HL-60/S4 treated with retinoic acid at 250 ng/mL for 4 days and 3 days (cell line): ENCODE measurements at regions not wholly inside any gene's neighbourhood (a gene's known extent, or its start where the extent isn't known, plus 50 kb on each side); places are given as distances from the start of the nearest gene placed in this dataset.

ENCODE experiments used
- in situ Hi-C: fragments of 300-500 bp; cut with MboI; formaldehyde crosslinking; loops from 2 replicates; pipeline ENCODE4 v1.7.0; 2022; ENCODE audit warnings: low sequenced_read_pairs

DNA sequence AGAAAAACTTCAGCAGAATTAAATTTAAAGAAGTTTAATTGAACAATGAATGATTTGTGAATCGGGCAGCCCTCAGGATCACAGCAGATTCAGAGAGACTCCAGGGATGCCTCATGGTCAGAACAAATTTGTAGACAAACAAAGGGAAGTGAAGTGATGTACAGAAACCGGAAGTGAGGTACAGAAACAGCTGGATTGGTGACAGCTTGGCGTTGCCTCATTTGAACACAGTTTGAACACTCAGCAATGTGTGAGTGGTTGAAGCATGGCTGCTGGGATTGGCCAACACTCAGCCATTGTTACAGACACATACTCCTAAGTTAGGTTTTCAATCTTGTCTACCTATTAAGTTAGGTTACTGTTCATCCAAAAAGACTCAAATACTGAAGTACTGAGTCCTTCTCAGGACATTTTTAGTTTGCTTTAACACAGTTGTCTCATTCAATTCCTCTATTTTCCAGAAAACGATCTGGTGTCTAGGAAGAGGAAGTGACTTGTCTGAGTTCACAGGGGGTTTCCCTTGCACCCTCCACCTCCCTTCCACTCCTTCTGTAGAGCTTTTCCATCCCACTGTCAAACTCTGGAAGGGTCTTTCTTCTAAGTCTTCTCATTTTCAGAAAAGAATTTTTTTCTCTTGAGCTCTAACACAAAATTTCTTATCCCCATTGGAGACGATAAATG, 137.9 kb downstream of the SLC4A3 start:
- in situ Hi-C loops = no loop called here

DNA sequence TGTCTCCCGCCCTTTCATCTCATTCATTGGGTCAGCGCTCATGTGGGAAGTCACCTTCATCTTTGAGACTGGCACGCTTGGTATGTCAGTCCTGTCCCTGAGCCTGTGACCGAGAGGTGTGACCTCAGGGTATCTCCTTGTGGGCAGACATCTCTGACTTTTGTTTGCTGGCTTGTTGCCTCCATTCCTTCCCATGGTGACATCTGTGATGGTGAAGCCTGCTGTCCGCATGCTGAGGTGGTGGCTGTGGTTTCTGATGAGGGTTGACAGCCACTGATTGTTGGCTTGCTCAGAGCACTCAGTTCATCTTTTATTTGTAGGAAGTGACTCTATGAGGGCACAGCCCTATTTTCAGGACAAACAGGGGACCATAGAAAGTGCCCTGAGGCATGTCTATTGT, 139.2 kb downstream of the SLC4A3 start:
- in situ Hi-C loops = no loop called here

DNA sequence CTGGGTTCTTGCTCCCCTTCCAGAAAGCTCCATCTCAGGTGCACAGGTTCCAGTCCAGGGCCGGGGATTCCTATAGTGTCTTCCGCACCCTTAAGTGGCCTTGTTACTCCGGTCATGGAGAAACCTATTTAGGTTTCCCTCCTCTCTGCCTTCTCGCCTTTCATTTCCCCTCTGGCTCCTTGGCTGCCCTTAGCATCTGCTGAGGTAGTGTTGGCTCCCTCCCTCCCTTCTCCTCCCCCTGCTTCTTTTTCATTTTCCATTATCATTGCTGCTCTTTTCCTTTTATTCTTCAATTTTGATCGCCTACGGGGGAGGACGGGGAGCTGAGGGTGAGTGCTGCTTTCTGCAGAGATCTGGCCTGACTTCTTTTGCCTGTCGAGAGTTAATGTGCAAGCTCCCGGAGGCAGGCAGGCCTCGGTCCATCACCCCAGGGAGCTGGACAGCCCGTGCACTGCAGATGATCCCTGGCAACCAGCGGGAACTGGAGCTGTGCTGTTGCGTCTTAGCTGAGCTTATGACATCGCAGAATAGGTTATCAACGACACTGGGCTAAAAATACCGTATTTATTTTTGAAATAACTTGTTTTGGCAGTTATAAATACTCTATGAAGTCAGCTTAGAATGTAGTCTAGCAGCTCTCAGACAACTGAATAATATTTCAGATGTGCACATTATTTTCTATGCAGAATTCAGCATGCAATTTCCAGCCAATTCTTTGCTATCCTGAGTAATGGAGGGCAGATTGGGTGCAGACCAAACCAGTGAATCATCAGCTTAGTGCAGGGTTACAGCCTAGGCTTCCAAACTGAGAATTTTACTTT, 141.9 kb downstream of the SLC4A3 start:
- in situ Hi-C loops = no loop called here

DNA sequence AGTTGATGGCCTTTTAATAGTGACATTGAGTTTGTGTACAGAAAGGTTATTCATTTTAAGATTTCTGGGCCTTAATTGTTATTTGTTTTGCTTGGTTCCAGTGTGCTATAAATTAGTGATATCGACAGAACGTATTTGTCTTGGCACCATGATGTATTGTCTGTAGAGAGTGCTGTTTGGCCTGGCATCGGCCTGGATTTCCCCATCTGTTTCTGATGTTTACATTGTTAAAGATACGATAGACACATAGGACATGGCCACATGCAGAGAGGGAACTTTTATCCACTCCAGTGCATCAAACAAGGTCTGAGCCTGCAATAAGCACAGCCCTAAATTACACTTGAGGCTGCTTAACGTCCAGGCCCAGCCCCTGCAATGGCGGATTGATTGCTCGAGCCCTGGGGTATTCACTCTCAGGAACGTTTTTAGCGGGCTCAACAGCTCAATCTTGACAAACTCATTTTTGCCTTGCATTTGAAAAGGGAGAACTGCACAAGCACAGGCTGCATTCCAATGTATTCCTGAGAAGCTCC, 144.7 kb downstream of the SLC4A3 start:
- in situ Hi-C loops = no loop called here

DNA sequence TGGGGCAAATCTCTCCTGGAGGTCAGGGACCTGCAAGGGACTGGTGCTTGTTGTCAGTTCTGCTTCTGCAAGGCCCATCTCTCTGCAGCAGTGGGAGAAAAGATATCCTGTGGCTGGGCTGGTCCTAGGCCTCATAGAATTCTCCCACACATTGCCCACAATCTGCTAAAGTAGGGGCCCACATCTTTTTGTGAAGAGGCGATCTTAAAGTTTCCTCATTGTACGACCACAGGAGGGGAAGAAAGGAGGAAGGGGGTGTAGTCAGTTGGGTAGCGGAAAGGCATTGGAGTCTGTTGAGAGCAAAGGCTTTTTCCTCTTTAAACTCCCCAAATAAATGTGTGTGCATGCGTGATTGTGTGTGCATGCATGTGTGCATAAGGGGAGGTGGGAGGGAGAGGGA, 145.3 kb downstream of the SLC4A3 start:
- in situ Hi-C loops = no loop called here

DNA sequence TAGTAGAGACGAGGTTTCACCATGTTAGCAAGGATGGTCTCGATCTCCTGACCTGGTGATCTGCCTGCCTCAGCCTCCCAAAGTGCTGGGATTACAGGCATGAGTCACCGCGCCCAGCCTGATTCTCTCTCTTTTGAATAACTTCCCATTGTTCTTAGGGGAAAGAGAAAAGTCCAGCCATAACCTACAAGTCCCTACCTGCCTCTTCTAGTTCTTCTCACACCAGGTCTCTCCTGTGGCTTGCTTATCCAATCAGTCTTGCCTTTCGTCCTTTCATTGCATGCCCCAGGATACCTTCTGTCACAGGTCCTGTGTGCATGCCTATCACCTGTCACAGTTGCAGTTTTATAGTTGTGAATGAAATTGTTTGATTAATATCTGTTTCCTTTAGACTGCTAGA, 148.1 kb downstream of the SLC4A3 start:
- in situ Hi-C loops = no loop called here

DNA sequence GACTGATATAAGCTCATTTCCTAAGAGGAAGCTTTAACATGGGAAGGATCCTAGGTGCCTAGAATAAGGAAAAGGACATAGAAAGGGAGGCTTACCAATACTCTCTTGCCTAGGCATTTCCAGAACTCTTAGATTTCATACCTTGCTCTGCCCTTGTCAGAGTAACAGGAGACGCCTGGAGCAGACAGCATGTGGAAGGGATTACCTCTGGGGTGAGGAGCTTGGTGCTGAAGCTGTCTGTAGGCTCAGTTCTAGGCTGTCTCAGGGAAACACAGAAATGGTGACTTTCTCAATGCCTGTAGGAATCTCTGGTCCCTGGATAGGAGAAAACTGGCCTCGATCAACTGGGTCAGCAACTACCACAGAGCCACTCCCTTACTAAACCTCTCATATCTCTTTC, 150.0 kb downstream of the SLC4A3 start:
- in situ Hi-C loops = no loop called here

DNA sequence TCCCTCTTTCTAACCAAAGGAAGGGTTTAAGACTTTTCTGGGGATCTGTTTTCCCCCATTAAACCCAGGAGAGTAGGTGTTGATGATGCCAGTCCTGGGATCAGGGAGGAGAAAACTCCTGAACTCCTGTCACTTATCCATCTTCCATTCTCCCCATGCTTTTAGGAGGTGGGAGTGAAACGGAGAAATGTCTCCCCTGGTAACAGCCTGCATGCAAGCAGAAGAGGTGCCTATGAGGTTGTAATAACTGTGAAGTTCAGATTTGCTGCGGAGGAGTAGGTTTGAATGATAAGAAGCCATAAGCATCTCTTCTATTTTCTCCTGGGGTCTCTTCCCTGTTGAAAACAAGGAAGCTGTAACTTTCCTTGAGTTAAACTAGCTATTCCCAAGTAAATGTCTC, 150.8 kb downstream of the SLC4A3 start:
- in situ Hi-C loops = no loop called here

DNA sequence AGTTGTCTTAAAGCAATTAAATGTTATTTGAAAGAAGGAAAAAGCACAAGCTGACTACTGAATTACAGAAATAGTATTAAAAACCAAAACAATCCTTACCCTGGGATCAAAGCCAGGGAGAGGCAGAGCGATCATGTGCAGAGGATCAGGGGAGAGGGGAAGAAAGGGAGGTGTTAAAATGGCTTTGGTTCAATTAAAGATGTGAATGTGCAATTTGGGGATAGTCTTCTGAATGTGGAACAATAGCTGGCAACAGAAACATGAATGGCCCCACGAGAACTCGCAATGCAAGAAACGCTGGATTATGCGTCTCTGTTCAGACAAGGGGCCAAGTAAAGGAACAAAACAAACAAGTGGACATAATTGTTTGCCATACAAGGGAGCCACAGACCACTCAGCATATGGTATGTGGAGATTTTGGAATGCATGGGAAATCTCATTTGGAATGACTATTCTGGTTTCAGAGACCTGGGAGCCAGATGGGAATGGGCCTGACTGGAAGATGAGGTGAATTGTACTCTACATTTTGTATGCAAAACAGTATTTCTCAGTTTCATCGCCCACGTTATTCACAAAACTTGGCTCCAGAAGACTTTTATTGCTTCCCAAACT, 155.4 kb downstream of the SLC4A3 start:
- in situ Hi-C loops = no loop called here

DNA sequence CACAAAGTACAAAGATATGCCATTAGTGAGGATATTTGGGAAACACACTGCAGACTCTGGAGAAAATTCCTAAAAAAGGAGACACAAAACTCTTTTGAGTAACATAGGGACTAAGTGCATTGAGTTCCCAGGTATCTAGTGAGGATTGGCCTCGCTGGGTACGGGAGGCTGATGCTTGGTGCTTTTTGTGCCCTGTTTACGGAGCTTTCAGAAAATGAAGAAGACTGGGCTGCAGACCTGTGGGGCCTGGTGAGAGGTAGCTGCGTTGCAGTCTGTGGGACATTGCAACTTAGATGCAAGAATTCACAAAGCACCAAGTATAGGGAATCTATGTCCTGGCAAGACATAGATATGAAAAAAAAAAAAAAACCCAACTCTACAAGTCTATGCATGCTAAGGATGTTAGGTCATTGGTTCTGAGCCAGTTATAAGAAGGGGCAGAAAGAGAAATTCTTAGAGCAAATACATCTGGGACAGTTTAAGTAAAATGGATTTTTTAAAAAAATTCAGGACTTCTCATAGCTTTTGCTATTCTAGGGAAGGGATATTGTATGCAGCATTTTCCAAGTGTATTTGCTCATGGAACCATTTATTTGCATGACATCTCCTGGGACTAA, 156.0 kb downstream of the SLC4A3 start:
- in situ Hi-C loops = no loop called here

DNA sequence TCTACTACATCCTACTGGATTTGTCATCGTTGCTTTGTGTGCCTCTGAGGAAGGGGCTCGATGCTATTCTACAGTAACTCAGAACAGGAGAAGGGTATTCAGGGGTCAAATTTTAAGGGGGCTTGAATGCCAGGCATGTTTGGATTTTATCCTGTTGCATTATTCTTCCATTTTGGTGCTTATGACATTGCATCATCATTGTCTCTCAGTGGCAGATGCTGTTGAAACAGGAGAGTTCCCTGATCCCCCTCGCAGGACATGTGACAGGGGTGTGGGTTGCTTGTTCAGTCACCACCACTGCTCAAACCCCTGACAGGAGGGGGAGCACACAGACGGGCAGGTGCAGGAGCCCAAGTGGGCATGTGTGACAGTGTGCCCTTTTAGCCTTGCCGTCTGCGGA, 156.7 kb downstream of the SLC4A3 start:
- in situ Hi-C loops = no loop called here

DNA sequence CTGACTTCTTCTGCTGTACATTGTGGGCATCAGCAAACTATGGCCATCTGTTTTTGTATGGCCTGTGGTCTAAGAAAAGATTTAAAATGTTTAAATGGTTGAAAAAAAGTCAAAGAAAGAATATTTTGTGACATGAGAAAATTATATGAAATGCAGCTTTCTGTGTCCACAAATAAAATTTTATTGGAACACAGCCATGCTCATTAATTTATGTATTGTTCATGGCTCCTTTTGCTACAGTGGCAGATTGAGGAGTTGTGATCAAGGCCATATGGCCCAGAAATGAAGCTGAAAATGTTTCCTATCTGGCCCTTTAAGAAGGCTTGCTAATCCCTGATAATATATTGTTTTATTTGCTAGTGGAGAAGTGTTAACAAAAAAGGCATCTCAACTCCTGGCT, 162.0 kb downstream of the SLC4A3 start:
- in situ Hi-C loops = no loop called here

DNA sequence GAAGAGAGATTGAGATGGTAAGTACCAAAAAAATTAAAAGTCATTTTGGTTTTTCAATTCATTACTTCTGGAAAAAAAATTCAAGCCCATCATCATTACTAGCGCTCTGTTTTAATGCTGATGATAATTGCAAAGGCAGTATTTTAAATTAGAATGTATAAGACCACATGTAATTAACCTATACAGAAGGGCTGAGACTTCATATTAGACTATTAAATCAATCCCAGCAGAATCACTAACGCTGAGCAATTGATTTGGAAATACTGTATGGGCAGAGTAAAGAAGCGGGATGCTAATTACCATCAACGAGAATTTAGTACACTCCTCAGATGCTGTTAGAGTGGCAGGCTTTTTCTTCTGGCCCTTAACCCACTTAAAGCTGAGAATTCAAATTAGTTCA, 165.0 kb downstream of the SLC4A3 start:
- in situ Hi-C loops = no loop called here

DNA sequence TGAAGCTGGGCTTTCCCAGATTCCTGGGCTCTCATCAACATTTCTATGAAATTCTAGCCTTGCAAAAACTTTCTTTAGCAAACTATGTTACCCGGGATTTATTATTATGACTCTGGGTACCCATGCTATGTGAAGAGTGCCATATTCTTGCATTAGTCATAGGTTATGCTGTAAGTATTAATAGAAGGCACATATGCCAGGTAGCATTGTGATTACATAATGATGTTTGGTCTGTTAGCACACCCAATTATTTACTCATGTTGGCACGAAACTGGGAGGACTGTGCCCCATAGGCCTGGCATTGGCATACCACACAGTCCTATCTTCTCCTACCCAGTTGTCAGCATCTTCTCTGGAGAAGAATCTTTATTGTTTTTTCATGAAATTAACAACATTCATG, 171.0 kb downstream of the SLC4A3 start:
- in situ Hi-C loops = no loop called here

DNA sequence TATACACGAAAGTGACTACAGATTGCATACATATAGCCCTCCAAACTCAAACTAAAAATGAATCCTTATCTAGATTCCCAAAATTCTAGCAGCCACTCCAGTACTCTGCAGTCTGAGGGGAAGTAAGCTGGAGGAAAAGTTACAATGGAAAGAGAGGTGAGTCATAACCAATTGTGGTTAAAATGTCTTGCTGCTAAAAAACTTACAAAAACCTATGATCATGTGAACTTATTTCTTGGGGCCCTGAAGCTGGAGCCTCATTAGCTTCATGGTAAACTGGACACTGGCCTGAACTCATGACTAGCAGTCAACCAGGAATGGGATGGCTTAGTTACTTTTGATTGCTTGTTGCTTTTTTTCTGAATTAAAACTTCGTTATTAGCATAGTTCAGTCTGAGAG, 175.9 kb downstream of the SLC4A3 start:
- in situ Hi-C loops = no loop called here

DNA sequence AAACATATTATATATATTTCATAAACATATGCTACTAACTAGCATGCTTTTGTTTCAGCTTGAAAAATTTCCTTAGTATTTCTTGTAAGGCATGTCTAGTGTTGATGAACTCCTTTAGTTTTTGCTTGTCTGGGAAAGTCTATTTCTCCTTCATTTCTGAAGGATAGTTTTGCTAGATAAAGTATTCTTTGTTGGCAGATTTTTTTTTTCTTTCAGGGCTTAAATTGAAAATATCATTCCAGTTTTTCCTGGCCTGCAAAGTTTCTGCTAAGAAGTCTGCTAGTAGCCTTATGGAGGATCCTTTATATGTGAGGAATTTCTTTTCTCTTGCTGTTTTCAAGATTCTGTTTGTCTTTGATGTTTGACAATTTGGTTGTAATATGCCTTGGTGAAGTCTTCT, 183.5 kb downstream of the SLC4A3 start:
- in situ Hi-C loops = no loop called here

DNA sequence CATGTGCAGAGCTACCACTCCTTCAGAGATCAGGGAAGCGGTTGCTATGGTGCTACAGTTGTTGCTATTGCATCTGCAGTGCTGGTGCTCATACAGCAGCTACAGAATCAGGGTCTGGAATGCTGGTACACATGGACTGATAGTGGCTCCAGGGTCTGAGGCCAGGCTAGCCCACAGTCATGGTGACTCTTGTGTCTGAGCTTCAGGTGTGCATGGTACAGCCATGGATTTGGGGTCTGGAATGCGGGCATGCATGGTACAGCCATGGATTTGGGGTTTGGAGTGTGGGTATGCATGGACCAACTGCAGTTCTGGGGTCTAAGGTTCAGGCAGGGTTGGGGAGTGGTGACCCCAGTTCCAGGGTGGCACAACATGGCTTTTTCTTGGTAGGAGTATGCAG, 185.2 kb downstream of the SLC4A3 start:
- in situ Hi-C loops = no loop called here

DNA sequence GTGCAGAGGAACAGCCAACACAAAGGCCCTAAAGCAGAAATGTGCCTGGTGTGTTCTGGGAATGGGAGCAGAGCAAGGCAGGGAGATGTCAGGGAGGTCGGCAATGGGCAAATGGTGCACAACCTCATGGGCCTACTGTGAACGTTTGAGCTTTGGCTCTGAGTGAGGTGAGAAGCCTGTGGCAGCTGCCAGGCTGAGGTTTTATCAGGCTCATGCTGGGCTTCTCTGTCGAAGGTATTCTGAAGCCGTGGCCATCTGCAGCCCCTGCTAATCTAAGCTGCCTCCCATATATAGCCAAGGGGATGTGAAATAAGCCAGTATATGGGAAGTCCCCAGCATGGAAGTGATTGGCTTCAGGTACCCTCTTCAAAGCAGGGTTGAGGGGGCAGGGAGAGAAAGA, 193.3 kb downstream of the SLC4A3 start:
- in situ Hi-C loops = no loop called here

DNA sequence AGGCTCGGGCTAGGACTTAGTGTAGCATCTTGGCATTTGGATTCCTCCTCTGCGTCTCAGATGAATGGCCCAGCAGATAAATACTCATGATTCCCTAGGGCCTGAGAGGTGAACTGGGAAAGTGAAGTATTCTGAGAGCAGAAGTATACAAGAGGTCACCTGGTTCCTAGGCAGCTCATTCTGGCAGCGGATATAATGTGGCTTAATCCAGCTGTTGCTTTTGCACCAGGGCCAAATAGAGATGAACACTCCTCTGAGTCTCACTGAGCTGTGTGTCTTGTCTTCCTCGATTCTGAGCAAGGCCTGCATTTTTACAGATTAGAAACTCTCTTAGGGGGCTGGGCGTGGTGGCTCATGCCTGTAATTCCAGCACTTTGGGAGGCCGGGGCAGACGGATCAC, 196.1 kb downstream of the SLC4A3 start:
- in situ Hi-C loops = no loop called here

DNA sequence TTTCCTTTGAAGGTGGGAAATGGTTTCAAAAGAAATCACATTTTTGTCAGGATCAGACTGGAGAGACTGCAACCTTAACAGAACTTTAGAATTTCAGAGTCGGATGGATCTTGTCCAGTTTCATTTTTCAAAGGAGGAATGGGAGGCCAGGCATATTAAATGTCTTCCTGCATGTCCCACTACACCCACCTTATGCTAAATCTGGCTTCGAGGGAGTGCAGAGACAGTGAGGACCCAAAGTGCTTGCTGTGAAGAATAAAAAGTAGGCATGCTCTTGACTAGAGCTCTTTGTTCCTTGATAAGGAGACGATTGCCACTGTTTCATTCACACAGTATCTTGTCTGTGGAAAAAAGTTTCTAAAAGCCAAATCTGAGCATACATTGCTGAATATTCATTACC, 197.6 kb downstream of the SLC4A3 start:
- in situ Hi-C loops = no loop called here

DNA sequence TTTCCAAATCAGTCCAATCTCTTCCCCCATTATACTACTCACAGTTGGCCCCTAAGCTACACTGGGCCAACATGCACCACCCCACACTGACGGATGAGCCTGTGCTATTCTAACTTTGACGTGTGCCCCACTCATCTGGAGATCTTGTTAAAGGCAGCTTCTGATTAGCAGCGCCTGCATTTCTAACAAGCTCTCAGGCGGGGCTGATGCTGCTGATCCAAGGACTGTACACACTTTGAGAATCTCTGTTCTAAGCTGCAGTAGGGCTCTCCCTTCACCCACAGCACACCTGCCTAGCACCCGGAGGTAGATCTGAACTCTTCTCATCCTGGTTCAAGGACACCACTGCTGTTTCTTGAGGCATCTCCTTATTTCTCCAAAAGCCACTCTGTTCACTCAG, 200.7 kb downstream of the SLC4A3 start:
- in situ Hi-C loops = no loop called here
